ENCODE measurements at regions not wholly inside any gene's neighbourhood (a gene's known extent, or its start where the extent isn't known, plus 50 kb on each side); places are given as distances from the start of the nearest gene placed in this dataset.

DNA sequence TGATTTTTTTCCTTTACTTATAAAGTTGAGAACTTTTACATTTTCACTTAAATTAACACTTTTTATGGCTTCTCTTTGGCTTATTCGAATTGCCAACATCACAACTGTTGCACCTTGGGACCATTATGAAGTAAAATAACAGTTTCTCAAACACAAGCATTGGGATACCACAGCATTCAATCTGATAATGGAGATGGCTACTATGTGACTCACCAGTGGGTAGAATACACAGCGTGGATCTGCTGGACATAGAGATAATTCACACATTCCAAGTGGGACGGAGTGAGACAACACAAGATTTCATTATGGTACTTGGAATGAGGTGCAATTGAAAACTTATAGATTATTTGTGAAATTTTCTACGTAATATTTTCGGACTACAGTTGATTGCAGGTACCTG lies 68.0 kb downstream of the ADAMTS1 start:
- CTCF ChIA-PET = no interaction called here
- H3K4me1 ChIP-seq = no peaks in the 10 kb centered on the region
- TF ChIP-seq HOXA7 (CRISPR knock-in tag; IDR thresholded peaks at IDR 0.05) (no peak), GATA3 (IDR thresholded peaks at IDR 0.05; ENCODE audit: borderline replicate concordance) (no peak), HOXB13 (CRISPR knock-in tag; IDR thresholded peaks at IDR 0.05; ENCODE audit: low read depth) (no peak), SMC3 (IDR thresholded peaks at IDR 0.05) (no peak), NR3C1 (IDR thresholded peaks at IDR 0.05) (no peak), JUNB (IDR thresholded peaks at IDR 0.05) (no peak), ZSCAN20 (CRISPR knock-in tag; IDR thresholded peaks at IDR 0.05) (no peak), RCOR1 (IDR thresholded peaks at IDR 0.05; ENCODE audit: low read depth, low read length) (no peak), NPAS2 (CRISPR knock-in tag; IDR thresholded peaks at IDR 0.05; ENCODE audit: borderline replicate concordance) (no peak), JUN (IDR thresholded peaks at IDR 0.05) (no peak), ZFP36 (IDR thresholded peaks at IDR 0.05; ENCODE audit: borderline replicate concordance, partially characterized antibody) (no peak), MAZ (IDR thresholded peaks at IDR 0.05; ENCODE audit: borderline replicate concordance, low read depth, low read length) (no peak), EP300 (IDR thresholded peaks at IDR 0.05) (no peak)
- TF ChIP-seq, protein P1, sequence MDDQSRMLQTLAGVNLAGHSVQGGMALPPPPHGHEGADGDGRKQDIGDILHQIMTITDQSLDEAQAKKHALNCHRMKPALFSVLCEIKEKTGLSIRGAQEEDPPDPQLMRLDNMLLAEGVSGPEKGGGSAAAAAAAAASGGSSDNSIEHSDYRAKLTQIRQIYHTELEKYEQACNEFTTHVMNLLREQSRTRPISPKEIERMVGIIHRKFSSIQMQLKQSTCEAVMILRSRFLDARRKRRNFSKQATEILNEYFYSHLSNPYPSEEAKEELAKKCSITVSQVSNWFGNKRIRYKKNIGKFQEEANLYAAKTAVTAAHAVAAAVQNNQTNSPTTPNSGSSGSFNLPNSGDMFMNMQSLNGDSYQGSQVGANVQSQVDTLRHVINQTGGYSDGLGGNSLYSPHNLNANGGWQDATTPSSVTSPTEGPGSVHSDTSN (IDR thresholded peaks at IDR 0.05) = no peak
- TF ChIP-seq, protein P2, sequence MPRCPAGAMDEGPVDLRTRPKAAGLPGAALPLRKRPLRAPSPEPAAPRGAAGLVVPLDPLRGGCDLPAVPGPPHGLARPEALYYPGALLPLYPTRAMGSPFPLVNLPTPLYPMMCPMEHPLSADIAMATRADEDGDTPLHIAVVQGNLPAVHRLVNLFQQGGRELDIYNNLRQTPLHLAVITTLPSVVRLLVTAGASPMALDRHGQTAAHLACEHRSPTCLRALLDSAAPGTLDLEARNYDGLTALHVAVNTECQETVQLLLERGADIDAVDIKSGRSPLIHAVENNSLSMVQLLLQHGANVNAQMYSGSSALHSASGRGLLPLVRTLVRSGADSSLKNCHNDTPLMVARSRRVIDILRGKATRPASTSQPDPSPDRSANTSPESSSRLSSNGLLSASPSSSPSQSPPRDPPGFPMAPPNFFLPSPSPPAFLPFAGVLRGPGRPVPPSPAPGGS (IDR thresholded peaks at IDR 0.05) = no peak
- no peaks in the 10 kb centered on the region for H3K9me3 ChIP-seq
- ATAC-seq (no peak), FAIRE-seq (no peak), DNase-seq (ENCODE audit: low read depth in 1 of 2, low spot score in 1 of 2) (no peak)
- H3K27ac ChIP-seq = no peak overlapping the region
- no peak overlapping the region for H3K4me3 ChIP-seq
- POLR2A ChIA-PET = no interaction called here
- 18% methylated on average over 5 of the region's 5 CpGs for WGBS (ENCODE audit: missing lambda C conversion rate)
- H3K4me2 ChIP-seq = no peak overlapping the region

DNA sequence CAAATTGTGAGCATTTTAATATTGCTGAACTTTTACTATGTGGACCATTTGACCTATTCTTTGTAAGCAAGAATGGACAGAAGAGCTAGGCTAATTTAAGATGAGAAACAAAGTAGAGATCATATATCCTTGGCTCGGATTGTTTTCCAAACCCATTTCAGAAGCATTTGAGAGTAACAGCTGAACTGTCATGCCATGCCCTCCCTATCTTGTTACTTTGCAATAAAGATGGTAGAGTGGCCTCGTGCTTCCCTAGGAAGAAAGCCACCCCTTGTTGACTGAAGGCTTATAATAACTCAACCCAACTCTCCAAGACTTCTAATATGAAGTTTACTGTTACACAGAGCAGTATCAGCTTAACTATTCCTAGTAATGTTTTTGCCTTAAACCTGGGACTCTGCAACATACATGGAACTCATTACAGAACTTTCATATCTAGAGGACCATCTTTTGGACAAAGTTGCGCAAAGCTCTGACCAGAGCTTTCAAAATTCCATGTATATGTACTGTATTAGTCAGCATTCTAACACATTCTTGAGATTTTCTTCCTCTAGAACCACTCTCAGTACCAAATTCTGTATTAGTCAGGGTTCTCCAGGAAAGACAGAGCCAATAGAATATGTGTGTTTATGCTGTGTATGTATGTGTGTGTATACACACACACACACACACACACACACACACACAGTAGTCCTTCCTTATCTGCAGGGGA lies 68.7 kb downstream of the ADAMTS1 start:
- ChIA-PET CTCF (no interaction called here), POLR2A (no interaction called here)
- 21% methylated on average over 3 of the region's 3 CpGs for WGBS (ENCODE audit: missing lambda C conversion rate)
- H3K4me1 ChIP-seq = no peaks in the 10 kb centered on the region
- H3K9me3 ChIP-seq = no peaks in the 10 kb centered on the region
- FAIRE-seq (no peak), ATAC-seq (no peak), DNase-seq (ENCODE audit: low read depth in 1 of 2, low spot score in 1 of 2) (no peak)
- H3K4me2 ChIP-seq = no peak overlapping the region
- H3K4me3 ChIP-seq = no peak overlapping the region
- no peak overlapping the region for H3K27ac ChIP-seq
- TF ChIP-seq ZFP36 (IDR thresholded peaks at IDR 0.05; ENCODE audit: borderline replicate concordance, partially characterized antibody) = no peak
- no peak for TF ChIP-seq HDAC2 (IDR thresholded peaks at IDR 0.05)
- TF ChIP-seq, protein P3, sequence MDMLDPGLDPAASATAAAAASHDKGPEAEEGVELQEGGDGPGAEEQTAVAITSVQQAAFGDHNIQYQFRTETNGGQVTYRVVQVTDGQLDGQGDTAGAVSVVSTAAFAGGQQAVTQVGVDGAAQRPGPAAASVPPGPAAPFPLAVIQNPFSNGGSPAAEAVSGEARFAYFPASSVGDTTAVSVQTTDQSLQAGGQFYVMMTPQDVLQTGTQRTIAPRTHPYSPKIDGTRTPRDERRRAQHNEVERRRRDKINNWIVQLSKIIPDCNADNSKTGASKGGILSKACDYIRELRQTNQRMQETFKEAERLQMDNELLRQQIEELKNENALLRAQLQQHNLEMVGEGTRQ (IDR thresholded peaks at IDR 0.05) = no peak
- no peak for TF ChIP-seq HEYL (CRISPR knock-in tag; IDR thresholded peaks at IDR 0.05)
- TF ChIP-seq POLR2A (IDR thresholded peaks at IDR 0.05; ENCODE audit: low read length) = no peak
- TF ChIP-seq, protein P1 (IDR thresholded peaks at IDR 0.05) = no peak
- TF ChIP-seq RARB (CRISPR knock-in tag; IDR thresholded peaks at IDR 0.05) = no peak
- TF ChIP-seq CHD2 (IDR thresholded peaks at IDR 0.05; ENCODE audit: low read length, partially characterized antibody) = no peak
- TF ChIP-seq, protein P4, sequence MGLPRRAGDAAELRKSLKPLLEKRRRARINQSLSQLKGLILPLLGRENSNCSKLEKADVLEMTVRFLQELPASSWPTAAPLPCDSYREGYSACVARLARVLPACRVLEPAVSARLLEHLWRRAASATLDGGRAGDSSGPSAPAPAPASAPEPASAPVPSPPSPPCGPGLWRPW (IDR thresholded peaks at IDR 0.05) = no peak

Measured in A549 (cell line).